Suprapubic skin (tissue), 4 donors: ENCODE measurements at regions not wholly inside any gene's neighbourhood (a gene's known extent, or its start where the extent isn't known, plus 50 kb on each side); places are given as distances from the start of the nearest gene placed in this dataset.

Experiments
- CTCF ChIP-seq, 2 donors: fragments of 200-600 bp in 1 of 2; fragments of 450-650 bp in 1 of 2; sonication (generic) in 1 of 2; IDR thresholded peaks; one replicate each; pipeline ENCODE4 v1.5.1; 2016 to 2019; ENCODE audit warnings: antibody characterized with exemption in 2 of 2, mild to moderate bottlenecking in 1 of 2, moderate library complexity in 1 of 2
- EP300 ChIP-seq: sonication (generic); formaldehyde crosslinking; IDR thresholded peaks from one replicate; pipeline ENCODE4 v1.6.1; 2017; ENCODE audit warnings: antibody characterized with exemption
- POLR2A ChIP-seq, 2 donors: fragments of 450-650 bp; IDR thresholded peaks; one replicate each; pipeline ENCODE4 v1.6.1; 2017; ENCODE audit warnings: antibody characterized with exemption in 2 of 2, mild to moderate bottlenecking in 2 of 2, moderate library complexity in 2 of 2
- POLR2AphosphoS5 ChIP-seq, 3 donors: sonication (generic); formaldehyde crosslinking; IDR thresholded peaks; one replicate each; pipeline ENCODE4 v1.6.1; 2017; ENCODE audit warnings: antibody characterized with exemption in 3 of 3

DNA sequence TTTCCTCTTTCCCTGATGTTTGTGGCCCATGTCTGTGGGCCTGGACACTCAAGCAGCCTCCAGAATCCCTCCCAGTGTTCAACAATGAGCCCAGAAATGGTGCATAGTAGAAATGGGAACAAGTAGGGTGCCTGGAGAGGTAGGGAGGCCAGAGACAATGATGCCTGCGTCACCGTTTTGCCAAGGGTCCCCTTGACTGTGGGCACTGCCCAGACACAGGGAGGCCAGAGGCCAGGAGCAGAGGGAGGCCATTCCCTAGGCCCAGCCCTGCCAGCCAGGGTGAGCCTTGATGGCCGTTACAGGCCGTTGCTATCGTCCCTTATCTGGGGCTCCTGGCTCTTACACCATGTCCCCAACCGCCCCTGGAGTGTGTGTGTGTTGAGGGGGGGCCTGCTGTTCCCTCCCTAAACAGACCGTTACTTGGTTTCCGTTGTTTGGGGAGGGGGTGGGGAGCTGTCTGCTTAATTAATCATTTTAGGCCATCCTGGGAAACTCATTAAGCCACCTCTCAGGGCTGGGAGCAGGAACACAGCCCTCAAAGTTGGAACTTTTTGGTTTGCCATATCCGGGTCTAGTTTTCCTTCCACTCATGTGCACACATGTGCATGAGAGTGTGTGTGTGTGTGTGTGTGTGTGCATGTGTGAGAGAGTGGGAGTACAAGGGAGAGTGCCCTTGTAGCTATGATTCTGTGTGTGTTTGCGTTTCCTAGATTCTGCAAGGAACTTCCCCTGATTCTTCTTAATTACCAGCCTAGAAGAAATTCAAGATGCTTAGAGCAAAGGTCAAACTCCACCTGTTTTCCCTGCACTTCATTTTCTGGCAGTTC, 135.2 kb upstream of the HAAO start:
- TF ChIP-seq CTCF (IDR thresholded peaks at IDR 0.05) = no peak
- no peak for TF ChIP-seq POLR2A (IDR thresholded peaks at IDR 0.05)
- no peak for TF ChIP-seq EP300
- TF ChIP-seq POLR2AphosphoS5 (IDR thresholded peaks at IDR 0.05) = no peak
